ENCODE measurements at regions not wholly inside any gene's neighbourhood (a gene's known extent, or its start where the extent isn't known, plus 50 kb on each side); places are given as distances from the start of the nearest gene placed in this dataset.

DNA sequence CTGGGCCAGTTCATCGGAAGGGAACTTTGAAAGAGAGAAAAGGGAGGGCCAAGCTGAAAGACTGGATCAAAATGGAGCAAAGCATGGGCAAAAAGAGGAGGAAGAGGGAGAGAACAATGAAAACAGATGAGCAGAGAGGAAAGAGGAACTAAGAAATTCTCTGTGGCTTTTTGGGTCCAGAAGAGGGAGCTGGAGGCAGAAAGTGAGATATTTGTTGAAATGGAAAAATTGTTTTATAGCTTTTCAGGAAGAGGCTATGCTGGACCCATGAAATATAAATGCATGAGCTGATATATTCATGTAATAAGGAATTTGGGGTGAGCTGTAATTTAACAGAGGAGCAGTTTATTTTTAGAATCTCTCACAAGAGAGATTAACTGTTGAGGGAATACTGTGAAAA lies 457.3 kb downstream of the DMAC1 start:
- TF ChIP-seq, protein P1, sequence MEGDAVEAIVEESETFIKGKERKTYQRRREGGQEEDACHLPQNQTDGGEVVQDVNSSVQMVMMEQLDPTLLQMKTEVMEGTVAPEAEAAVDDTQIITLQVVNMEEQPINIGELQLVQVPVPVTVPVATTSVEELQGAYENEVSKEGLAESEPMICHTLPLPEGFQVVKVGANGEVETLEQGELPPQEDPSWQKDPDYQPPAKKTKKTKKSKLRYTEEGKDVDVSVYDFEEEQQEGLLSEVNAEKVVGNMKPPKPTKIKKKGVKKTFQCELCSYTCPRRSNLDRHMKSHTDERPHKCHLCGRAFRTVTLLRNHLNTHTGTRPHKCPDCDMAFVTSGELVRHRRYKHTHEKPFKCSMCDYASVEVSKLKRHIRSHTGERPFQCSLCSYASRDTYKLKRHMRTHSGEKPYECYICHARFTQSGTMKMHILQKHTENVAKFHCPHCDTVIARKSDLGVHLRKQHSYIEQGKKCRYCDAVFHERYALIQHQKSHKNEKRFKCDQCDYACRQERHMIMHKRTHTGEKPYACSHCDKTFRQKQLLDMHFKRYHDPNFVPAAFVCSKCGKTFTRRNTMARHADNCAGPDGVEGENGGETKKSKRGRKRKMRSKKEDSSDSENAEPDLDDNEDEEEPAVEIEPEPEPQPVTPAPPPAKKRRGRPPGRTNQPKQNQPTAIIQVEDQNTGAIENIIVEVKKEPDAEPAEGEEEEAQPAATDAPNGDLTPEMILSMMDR (conservative IDR thresholded peaks at IDR 0.05; ENCODE audit: low read length): peak; percentile 38; the same call in 1 of the 2 replicates
- TF ChIP-seq EZH2phosphoT487 (IDR thresholded peaks at IDR 0.05; ENCODE audit: borderline replicate concordance, low read depth, low read length): no peak
